Left ventricle myocardium inferior (tissue), 1 donor: ENCODE measurements at regions not wholly inside any gene's neighbourhood (a gene's known extent, or its start where the extent isn't known, plus 50 kb on each side); places are given as distances from the start of the nearest gene placed in this dataset.
A peak's percentile ranks its signal among the peaks of the same experiment; 100 is the strongest.

Experiments
- DNase-seq: peaks from one replicate; pipeline ENCODE4 v3.0.0-alpha.2; 2020
- H3K27ac ChIP-seq: fragments of 200-600 bp; replicated peaks from 2 replicates; pipeline ENCODE4 v1.8.0; 2021
- H3K27me3 ChIP-seq: fragments of 200-600 bp; 2 replicates; pipeline ENCODE4 v1.8.0; 2021; ENCODE audit warnings: low read depth
- H3K36me3 ChIP-seq: fragments of 200-600 bp; 2 replicates; pipeline ENCODE4 v1.8.0; 2021
- H3K4me1 ChIP-seq: fragments of 200-600 bp; 2 replicates; pipeline ENCODE4 v1.8.0; 2021
- H3K4me3 ChIP-seq: fragments of 200-600 bp; 2 replicates; pipeline ENCODE4 v1.8.0; 2021; ENCODE audit warnings: mild to moderate bottlenecking, moderate library complexity
- H3K9me3 ChIP-seq: fragments of 200-600 bp; replicated peaks from 2 replicates; pipeline ENCODE4 v1.8.0; 2021
- CTCF ChIP-seq: fragments of 200-600 bp; IDR thresholded peaks from 2 replicates; pipeline ENCODE4 v1.8.0; 2021; ENCODE audit warnings: antibody characterized with exemption, mild to moderate bottlenecking, borderline replicate concordance
- intact Hi-C: fragments of 100-400 bp; cut with micrococcal nuclease; formaldehyde crosslinking; loops from one replicate; pipeline ENCODE4 v1.11.0; 2022
- donor health status: DM: no; HTN: yes; CAD: no; lungs with severe emphysema.

DNA sequence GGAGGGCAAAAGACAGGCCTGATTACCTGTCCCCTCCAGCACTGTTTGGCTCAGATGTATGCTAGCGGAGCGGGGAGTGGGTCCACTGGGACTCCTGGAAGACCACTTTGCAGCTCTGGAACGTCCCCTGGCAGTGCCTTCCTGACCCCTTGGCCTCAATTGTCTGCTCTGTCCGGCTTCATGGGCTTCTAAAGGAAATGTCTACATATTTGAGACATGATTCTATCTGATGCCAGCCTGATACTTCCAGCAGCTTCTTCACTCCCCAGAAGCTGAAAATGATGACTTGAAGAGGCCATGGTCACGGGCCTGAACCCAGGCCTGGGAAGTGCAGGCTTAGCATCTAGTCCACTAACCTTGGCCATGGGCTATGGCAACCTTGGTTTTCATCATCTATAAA, 112.1 kb downstream of the ACAA2 start:
- intact Hi-C loops = no loop called here

DNA sequence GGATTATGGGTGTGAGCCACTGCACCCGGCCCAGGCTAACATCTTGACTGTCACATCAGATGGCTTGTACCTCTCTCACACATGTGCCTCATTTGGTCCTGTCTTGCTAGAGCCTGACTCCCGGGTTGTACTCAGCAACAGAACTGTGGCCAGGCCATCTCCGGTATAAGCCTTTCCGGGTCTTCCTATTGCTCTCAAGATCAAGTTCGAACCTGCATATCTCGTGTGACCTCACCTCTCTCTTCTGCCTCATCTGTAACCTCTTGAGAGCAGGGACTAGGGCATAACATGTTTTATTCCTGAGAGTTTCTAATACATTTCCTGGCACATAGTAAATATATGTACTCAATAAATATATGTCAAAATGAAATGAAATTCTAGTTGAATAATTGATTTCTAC, 114.0 kb downstream of the ACAA2 start:
- no peak overlapping the region for H3K27ac ChIP-seq
- peaks cover under 1% of the 10 kb centered on the region for H3K9me3 ChIP-seq
- no peak overlapping the region for H3K4me3 ChIP-seq
- intact Hi-C loops = no loop called here
- peaks cover 6% of the 10 kb centered on the region for H3K27me3 ChIP-seq
- peaks cover 16% of the 10 kb centered on the region for H3K4me1 ChIP-seq
- DNase-seq = no peak
- no peak for TF ChIP-seq CTCF
- H3K36me3 ChIP-seq = no peaks in the 10 kb centered on the region

More for the DNA sequence above, 112.1 kb downstream of the ACAA2 start:
- TF ChIP-seq CTCF = no peak
- DNase-seq = no peak
- Histone ChIP-seq H3K27me3 (peaks cover 6% of the 10 kb centered on the region), H3K4me3 (no peak overlapping the region), H3K36me3 (no peaks in the 10 kb centered on the region), H3K4me1 (peaks cover 19% of the 10 kb centered on the region), H3K27ac (no peak overlapping the region), H3K9me3 (no peaks in the 10 kb centered on the region)

DNA sequence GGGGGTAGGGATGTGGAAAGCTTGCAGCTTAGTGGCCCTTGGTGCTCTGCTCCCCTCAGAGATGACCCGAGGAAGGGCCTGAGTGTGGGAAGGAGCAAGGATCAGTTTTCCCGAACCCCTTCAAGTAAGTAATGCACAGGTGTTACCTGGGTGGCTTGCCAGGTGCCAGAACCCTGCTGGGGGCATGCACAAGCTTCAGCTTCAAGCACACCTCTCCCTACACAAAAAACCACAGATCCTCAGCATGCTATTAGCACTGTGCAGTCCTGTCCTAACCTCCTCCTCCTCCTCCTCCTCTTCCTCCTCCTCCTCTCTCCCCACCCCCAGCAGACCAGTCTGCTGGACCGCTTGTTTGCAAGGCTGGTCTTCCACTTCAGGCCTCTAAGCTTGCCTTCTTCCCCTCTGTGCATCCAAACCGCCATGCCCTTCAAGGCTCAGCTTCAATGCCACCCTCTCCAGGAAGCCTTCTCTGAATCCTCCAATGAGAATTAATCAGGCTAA, 114.8 kb downstream of the ACAA2 start:
- H3K27me3 ChIP-seq = peaks cover 6% of the 10 kb centered on the region
- TF ChIP-seq CTCF = no peak
- no peak for DNase-seq

GRCh38 chr18:49697757-49698524, 115.4 kb downstream of the ACAA2 start:
- Histone ChIP-seq H3K27ac (no peak overlapping the region), H3K36me3 (no peaks in the 10 kb centered on the region), H3K27me3 (peaks cover 6% of the 10 kb centered on the region), H3K4me3 (no peak overlapping the region), H3K4me1 (peaks cover 11% of the 10 kb centered on the region), H3K9me3 (peaks cover 11% of the 10 kb centered on the region)
- peak; percentile 12 for TF ChIP-seq CTCF
- intact Hi-C loops = no loop called here
- peak; percentile 27 for DNase-seq

More for the DNA sequence above, 114.8 kb downstream of the ACAA2 start:
- no peaks in the 10 kb centered on the region for H3K36me3 ChIP-seq
- no peak overlapping the region for H3K4me3 ChIP-seq
- no peak overlapping the region for H3K27ac ChIP-seq
- intact Hi-C loops = no loop called here
- H3K4me1 ChIP-seq = peaks cover 10% of the 10 kb centered on the region
- H3K9me3 ChIP-seq = peaks cover 8% of the 10 kb centered on the region

GRCh38 chr18:49697049-49697448, 116.3 kb downstream of the ACAA2 start:
- peaks cover 6% of the 10 kb centered on the region for H3K27me3 ChIP-seq
- H3K27ac ChIP-seq = no peak overlapping the region
- TF ChIP-seq CTCF = no peak
- peaks cover 11% of the 10 kb centered on the region for H3K9me3 ChIP-seq
- intact Hi-C loops = no loop called here
- H3K36me3 ChIP-seq = no peaks in the 10 kb centered on the region
- no peak for DNase-seq
- peaks cover 14% of the 10 kb centered on the region for H3K4me1 ChIP-seq
- no peak overlapping the region for H3K4me3 ChIP-seq
